Mesendoderm (in vitro differentiated cells): ENCODE measurements at regions not wholly inside any gene's neighbourhood (a gene's known extent, or its start where the extent isn't known, plus 50 kb on each side); places are given as distances from the start of the nearest gene placed in this dataset.
A peak's percentile ranks its signal among the peaks of the same experiment; 100 is the strongest.

Experiments used
- DNase-seq: peaks from one replicate; pipeline ENCODE4 v3.0.0; 2013
- H2AK5ac ChIP-seq: 2 replicates; pipeline ENCODE4 v1.6.1; 2013; ENCODE audit warnings: low read length, inconsistent platforms
- H2BK120ac ChIP-seq: 2 replicates; pipeline ENCODE4 v1.6.1; 2013; ENCODE audit warnings: low read depth, mild to moderate bottlenecking, low read length, moderate library complexity, mixed read lengths
- H2BK15ac ChIP-seq: replicated peaks from 2 replicates; pipeline ENCODE4 v1.6.1; 2013; ENCODE audit warnings: low read depth, mild to moderate bottlenecking, moderate library complexity
- H2BK5ac ChIP-seq: 2 replicates; pipeline ENCODE4 v1.6.1; 2013; ENCODE audit warnings: low read length, inconsistent platforms
- H3K18ac ChIP-seq: 2 replicates; pipeline ENCODE4 v1.6.1; 2013; ENCODE audit warnings: mild to moderate bottlenecking, low read length, mixed read lengths
- H3K23ac ChIP-seq: one replicate; pipeline ENCODE4 v1.6.1; 2013; ENCODE audit warnings: low read length
- H3K27ac ChIP-seq: 2 replicates; pipeline ENCODE4 v1.5.1; 2013; ENCODE audit warnings: low read depth, mild to moderate bottlenecking, inconsistent platforms, low read length, moderate library complexity
- H3K27me3 ChIP-seq: 2 replicates; pipeline ENCODE4 v1.6.1; 2013; ENCODE audit warnings: low read length, control low read depth, mild to moderate bottlenecking, inconsistent platforms; ENCODE audit not compliant: insufficient read depth, poor library complexity
- H3K36me3 ChIP-seq: 2 replicates; pipeline ENCODE4 v1.6.1; 2013; ENCODE audit warnings: low read length, inconsistent platforms; ENCODE audit not compliant: control insufficient read depth, insufficient read depth
- H3K4ac ChIP-seq: one replicate; pipeline ENCODE4 v1.6.1; 2013; ENCODE audit warnings: low read depth, mild to moderate bottlenecking, low read length, moderate library complexity
- H3K4me1 ChIP-seq: 2 replicates; pipeline ENCODE4 v1.6.1; 2013; ENCODE audit warnings: low read depth, low read length, inconsistent platforms; ENCODE audit not compliant: control insufficient read depth
- H3K4me2 ChIP-seq: 2 replicates; pipeline ENCODE4 v1.6.1; 2013; ENCODE audit warnings: low read length
- H3K4me3 ChIP-seq: 2 replicates; pipeline ENCODE4 v1.5.1; 2013; ENCODE audit warnings: mild to moderate bottlenecking, low read length
- H3K56ac ChIP-seq: one replicate; pipeline ENCODE4 v1.6.1; 2013; ENCODE audit warnings: low read length
- H3K79me1 ChIP-seq: 2 replicates; pipeline ENCODE4 v1.6.1; 2013; ENCODE audit warnings: low read length, inconsistent platforms
- H3K79me2 ChIP-seq: 2 replicates; pipeline ENCODE4 v1.6.1; 2013; ENCODE audit warnings: mild to moderate bottlenecking, low read length; ENCODE audit not compliant: control insufficient read depth, insufficient read depth
- H3K9ac ChIP-seq: 2 replicates; pipeline ENCODE4 v1.6.1; 2013; ENCODE audit warnings: low read length, inconsistent platforms
- H4K5ac ChIP-seq: one replicate; pipeline ENCODE4 v1.6.1; 2013; ENCODE audit warnings: low read length
- H4K8ac ChIP-seq: one replicate; pipeline ENCODE4 v1.6.1; 2013; ENCODE audit warnings: low read depth, mild to moderate bottlenecking, control low read depth, low read length, moderate library complexity
- WGBS: extraction: QIAGEN DNeasy Blood & Tissue Kit; methylation state at CpG from one replicate; pipeline ENCODE4 v1.1.7; 2013; ENCODE audit warnings: low lambda C conversion rate, missing lambda C conversion rate; ENCODE audit not compliant: insufficient coverage; ENCODE audit errors: extremely low coverage; 5-methylcytosine and 5-hydroxymethylcytosine counted together

GRCh38 chr1:229943988-229944743, 122.9 kb upstream of the GALNT2 start:
- Histone ChIP-seq H3K4me2 (no peak overlapping the region), H3K36me3 (no peaks in the 10 kb centered on the region), H3K27me3 (no peaks in the 10 kb centered on the region), H3K23ac (no peak overlapping the region), H3K9ac (no peak overlapping the region), H3K18ac (no peak overlapping the region), H3K56ac (no peak overlapping the region), H3K4me1 (no peaks in the 10 kb centered on the region), H4K8ac (no peak overlapping the region), H2AK5ac (no peak overlapping the region), H3K4ac (no peak overlapping the region), H2BK120ac (no peak overlapping the region), H3K4me3 (no peak overlapping the region), H2BK5ac (no peak overlapping the region), H3K27ac (no peak overlapping the region), H3K79me2 (no peaks in the 10 kb centered on the region), H4K5ac (no peak overlapping the region), H3K79me1 (no peaks in the 10 kb centered on the region), H2BK15ac (no peak overlapping the region)
- DNase-seq, result peak; percentile 1
- no CpG with 5 or more reads among the region's 29 CpGs for WGBS

DNA sequence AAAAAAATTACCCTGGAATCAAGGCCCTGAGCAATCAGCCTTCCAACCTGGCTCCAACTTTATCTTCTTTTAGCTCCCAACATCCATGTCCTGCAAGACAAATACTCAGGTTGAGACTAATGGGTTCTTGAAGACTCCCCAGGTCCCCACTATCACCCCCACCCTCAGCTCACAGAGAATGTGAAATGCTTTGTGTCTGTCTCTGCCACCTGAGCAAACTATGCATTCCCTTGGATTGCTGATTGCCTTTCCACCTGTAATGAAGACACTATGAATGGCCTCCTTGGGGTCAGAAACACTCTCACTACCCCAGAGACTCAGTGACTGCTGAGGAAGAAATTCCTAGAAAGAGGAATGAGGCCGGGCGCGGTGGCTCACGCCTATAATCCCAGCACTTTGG, 121.2 kb upstream of the GALNT2 start:
- Histone ChIP-seq H4K5ac (no peak overlapping the region), H4K8ac (no peak overlapping the region), H3K79me1 (no peaks in the 10 kb centered on the region), H2BK5ac (no peak overlapping the region), H3K36me3 (no peaks in the 10 kb centered on the region), H3K23ac (no peak overlapping the region), H3K9ac (no peak overlapping the region), H3K4me2 (no peak overlapping the region), H2AK5ac (no peak overlapping the region), H2BK15ac (no peak overlapping the region), H3K18ac (no peak overlapping the region), H3K56ac (no peak overlapping the region), H2BK120ac (no peak overlapping the region), H3K27me3 (no peaks in the 10 kb centered on the region), H3K79me2 (no peaks in the 10 kb centered on the region), H3K4me3 (no peak overlapping the region), H3K27ac (no peak overlapping the region), H3K4me1 (no peaks in the 10 kb centered on the region), H3K4ac (no peak overlapping the region)
- DNase-seq, result no peak
- WGBS, result no CpG with 5 or more reads among the region's 4 CpGs

- Histone ChIP-seq H3K36me3 (no peaks in the 10 kb centered on the region), H2BK120ac (no peak overlapping the region), H2BK15ac (no peak overlapping the region), H3K4me3 (no peak overlapping the region), H2BK5ac (no peak overlapping the region), H4K5ac (no peak overlapping the region), H3K4ac (no peak overlapping the region), H3K23ac (no peak overlapping the region), H3K27me3 (no peaks in the 10 kb centered on the region), H3K4me1 (no peaks in the 10 kb centered on the region), H3K18ac (no peak overlapping the region), H4K8ac (no peak overlapping the region), H3K27ac (no peak overlapping the region), H2AK5ac (no peak overlapping the region), H3K56ac (no peak overlapping the region), H3K79me1 (no peaks in the 10 kb centered on the region), H3K4me2 (no peak overlapping the region), H3K79me2 (no peaks in the 10 kb centered on the region), H3K9ac (no peak overlapping the region)
- DNase-seq, result no peak
- WGBS, result no CpG with 5 or more reads among the region's 3 CpGs
These were observed 119.1 kb upstream of the GALNT2 start for GRCh38 chr1:229947968-229948367.

DNA sequence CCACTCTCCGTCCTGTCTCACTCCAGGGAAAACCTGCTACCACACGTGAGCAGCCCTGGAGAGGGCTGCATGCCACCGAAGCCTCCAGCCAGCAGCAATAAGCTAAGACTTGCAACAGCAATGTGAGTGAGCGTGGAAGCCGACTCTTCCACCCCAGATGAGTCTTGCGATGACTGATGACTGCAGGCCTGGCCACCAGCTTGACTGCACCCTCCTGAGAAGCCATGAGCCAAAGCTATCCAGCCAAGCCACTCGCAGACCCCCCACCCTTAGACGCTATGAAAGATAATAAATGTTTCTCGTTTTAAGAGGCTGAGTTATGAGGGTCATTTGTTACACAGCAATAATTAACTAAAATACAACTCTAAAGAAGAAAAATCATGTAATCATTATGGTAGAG, 118.6 kb upstream of the GALNT2 start:
- Histone ChIP-seq H3K4me2 (no peak overlapping the region), H3K36me3 (no peaks in the 10 kb centered on the region), H3K23ac (no peak overlapping the region), H2BK120ac (no peak overlapping the region), H3K56ac (no peak overlapping the region), H3K27ac (no peak overlapping the region), H3K79me1 (no peaks in the 10 kb centered on the region), H3K4ac (no peak overlapping the region), H2BK15ac (no peak overlapping the region), H3K18ac (no peak overlapping the region), H4K8ac (no peak overlapping the region), H4K5ac (no peak overlapping the region), H2BK5ac (no peak overlapping the region), H3K79me2 (no peaks in the 10 kb centered on the region), H3K9ac (no peak overlapping the region), H2AK5ac (no peak overlapping the region), H3K4me3 (no peak overlapping the region), H3K4me1 (no peaks in the 10 kb centered on the region), H3K27me3 (no peaks in the 10 kb centered on the region)
- WGBS, result no CpG with 5 or more reads among the region's 9 CpGs
- no peak for DNase-seq

- no peak overlapping the region for H3K4ac ChIP-seq
- H3K23ac ChIP-seq, result no peak overlapping the region
- H3K27ac ChIP-seq, result no peak overlapping the region
- H3K4me1 ChIP-seq, result no peaks in the 10 kb centered on the region
- no peak overlapping the region for H4K8ac ChIP-seq
- H4K5ac ChIP-seq, result no peak overlapping the region
- no peak overlapping the region for H3K4me3 ChIP-seq
- H3K79me2 ChIP-seq, result no peaks in the 10 kb centered on the region
- H3K79me1 ChIP-seq, result no peaks in the 10 kb centered on the region
- DNase-seq, result no peak
- H2BK120ac ChIP-seq, result no peak overlapping the region
- no peak overlapping the region for H2AK5ac ChIP-seq
- no peak overlapping the region for H3K9ac ChIP-seq
- H2BK5ac ChIP-seq, result no peak overlapping the region
- H3K36me3 ChIP-seq, result no peaks in the 10 kb centered on the region
- WGBS, result no CpG with 5 or more reads among the region's 3 CpGs
- no peak overlapping the region for H3K56ac ChIP-seq
- H2BK15ac ChIP-seq, result no peak overlapping the region
- H3K18ac ChIP-seq, result no peak overlapping the region
- H3K4me2 ChIP-seq, result no peak overlapping the region
- H3K27me3 ChIP-seq, result no peaks in the 10 kb centered on the region
These were observed 117.5 kb upstream of the GALNT2 start for GRCh38 chr1:229949500-229949899.

DNA sequence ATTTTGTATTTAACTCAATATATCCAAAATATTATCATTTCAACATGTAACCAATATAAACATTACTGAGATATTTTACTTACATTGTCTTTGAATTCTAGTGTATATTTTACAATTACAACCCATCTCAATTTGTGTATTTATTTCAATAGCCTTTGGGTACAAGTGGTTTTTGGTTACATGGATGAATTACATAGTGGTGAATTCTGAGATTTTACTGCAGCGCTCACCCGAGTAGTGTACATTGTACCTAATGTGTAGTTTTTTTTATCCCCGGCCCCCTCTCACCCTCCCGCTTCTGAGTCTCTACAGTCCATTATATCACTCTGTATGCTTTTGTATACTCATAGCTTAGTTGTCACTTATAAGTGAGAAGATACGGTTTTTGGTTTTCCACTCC, 117.0 kb upstream of the GALNT2 start:
- H3K4me1 ChIP-seq, result no peaks in the 10 kb centered on the region
- H2AK5ac ChIP-seq, result no peak overlapping the region
- H3K4ac ChIP-seq, result no peak overlapping the region
- no peak overlapping the region for H3K56ac ChIP-seq
- no peak overlapping the region for H3K9ac ChIP-seq
- H3K4me2 ChIP-seq, result no peak overlapping the region
- no peak overlapping the region for H4K8ac ChIP-seq
- no peaks in the 10 kb centered on the region for H3K36me3 ChIP-seq
- no peak overlapping the region for H3K23ac ChIP-seq
- H2BK15ac ChIP-seq, result no peak overlapping the region
- no peak overlapping the region for H3K4me3 ChIP-seq
- DNase-seq, result no peak
- H3K27me3 ChIP-seq, result no peaks in the 10 kb centered on the region
- H3K27ac ChIP-seq, result no peak overlapping the region
- no peak overlapping the region for H2BK5ac ChIP-seq
- H3K79me1 ChIP-seq, result no peaks in the 10 kb centered on the region
- WGBS, result no CpG with 5 or more reads among the region's 5 CpGs
- H3K79me2 ChIP-seq, result no peaks in the 10 kb centered on the region
- no peak overlapping the region for H2BK120ac ChIP-seq
- H4K5ac ChIP-seq, result no peak overlapping the region
- H3K18ac ChIP-seq, result no peak overlapping the region
